Panc1 (cell line): ENCODE measurements at regions not wholly inside any gene's neighbourhood (a gene's known extent, or its start where the extent isn't known, plus 50 kb on each side); places are given as distances from the start of the nearest gene placed in this dataset.

Experiments used
- ATAC-seq: fragments of 200-7000 bp; cut with Tn5 transposase; 2 replicates; pipeline ENCODE4 v1.9.1; 2020; ENCODE audit warnings: mild to moderate bottlenecking, moderate library complexity
- BruUV-seq: library from RNA; stranded (reverse); fragments of 400-500 nt; replicated peaks from 2 replicates; lab custom pipeline; 2021; lab: Mats Ljungman, UMichigan
- CTCF ChIA-PET: fragments of 300-600 bp; sonication (Branson Sonifier 250); formaldehyde crosslinking; loops from one replicate; lab custom pipeline; 2022; ENCODE audit warnings: antibody characterized with exemption; lab: Charles Lee
- POLR2A ChIA-PET: fragments of 300-600 bp; sonication (Branson Sonifier 250); formaldehyde crosslinking; loops from one replicate; lab custom pipeline; 2022; ENCODE audit warnings: antibody characterized with exemption; lab: Charles Lee
- DNase-seq: peaks from one replicate; pipeline ENCODE4 v3.0.0-alpha.2; 2010; ENCODE audit warnings: low read depth, low spot score
- H3K27ac ChIP-seq: 2 replicates; pipeline ENCODE4 v1.5.1; 2011; ENCODE audit warnings: mild to moderate bottlenecking, low read length, inconsistent platforms
- H3K27me3 ChIP-seq: fragments of 200-500 bp; sonication (Bioruptor generic); 2 replicates; pipeline ENCODE4 v1.6.0; 2014; ENCODE audit warnings: low read length, inconsistent platforms; ENCODE audit not compliant: control insufficient read depth, insufficient read depth
- H3K36me3 ChIP-seq: fragments of 200-500 bp; sonication (Bioruptor generic); 2 replicates; pipeline ENCODE4 v1.5.1; 2014; ENCODE audit warnings: inconsistent platforms, mild to moderate bottlenecking, low read length, moderate library complexity; ENCODE audit not compliant: control insufficient read depth, insufficient read depth
- H3K4me1 ChIP-seq: 2 replicates; pipeline ENCODE4 v1.5.1; 2011; ENCODE audit warnings: inconsistent platforms, mild to moderate bottlenecking, low read length, moderate library complexity; ENCODE audit not compliant: control insufficient read depth, insufficient read depth
- H3K4me3 ChIP-seq, 2 experiments: 2 replicates each; pipeline ENCODE4 v1.5.1; 2011 to 2012; ENCODE audit warnings: low read depth in 2 of 2, low read length in 2 of 2, mild to moderate bottlenecking in 2 of 2, inconsistent platforms in 1 of 2, moderate library complexity in 1 of 2
- H3K9me3 ChIP-seq: fragments of 200-500 bp; sonication (Bioruptor generic); 2 replicates; pipeline ENCODE4 v1.5.1; 2014; ENCODE audit warnings: low read depth, mild to moderate bottlenecking, inconsistent platforms, low read length, moderate library complexity; ENCODE audit not compliant: control insufficient read depth, insufficient read depth
- POLR2AphosphoS5 ChIP-seq: IDR thresholded peaks from 2 replicates; pipeline ENCODE4 v1.6.1; 2012; ENCODE audit warnings: mild to moderate bottlenecking, low read depth, low read length, moderate library complexity
- REST ChIP-seq, 2 experiments: IDR thresholded peaks; 2 replicates each; pipeline ENCODE4 v1.6.1; 2011 to 2012; ENCODE audit warnings: low read depth in 2 of 2, control low read depth in 1 of 2, low read length in 1 of 2, mild to moderate bottlenecking in 1 of 2, moderate library complexity in 1 of 2; ENCODE audit not compliant: insufficient read depth in 1 of 2
- SIN3A ChIP-seq: IDR thresholded peaks from 2 replicates; pipeline ENCODE4 v1.6.1; 2012; ENCODE audit warnings: low read depth, mild to moderate bottlenecking, low read length, moderate library complexity, borderline replicate concordance; ENCODE audit not compliant: insufficient read depth
- TCF7L2 ChIP-seq: IDR thresholded peaks from 2 replicates; pipeline ENCODE4 v1.6.1; 2011; ENCODE audit warnings: mild to moderate bottlenecking, low read depth, low read length, inconsistent platforms
- in situ Hi-C: cut with HindIII; loops from 2 replicates; pipeline ENCODE4 v1.10.0; 2016; ENCODE audit warnings: low sequenced_read_pairs, low pct_unique_long_range_greater_than_20kb
- intact Hi-C: fragments of 100-400 bp; cut with micrococcal nuclease; formaldehyde crosslinking; loops from one replicate; pipeline ENCODE4 v1.10.0; 2022; ENCODE audit not compliant: unreplicated experiment
- TF ChIP-seq, protein P1 (sequence below): fragments of 450-650 bp; IDR thresholded peaks from 2 replicates; pipeline ENCODE4 v1.5.1; 2017; ENCODE audit warnings: mild to moderate bottlenecking

DNA sequence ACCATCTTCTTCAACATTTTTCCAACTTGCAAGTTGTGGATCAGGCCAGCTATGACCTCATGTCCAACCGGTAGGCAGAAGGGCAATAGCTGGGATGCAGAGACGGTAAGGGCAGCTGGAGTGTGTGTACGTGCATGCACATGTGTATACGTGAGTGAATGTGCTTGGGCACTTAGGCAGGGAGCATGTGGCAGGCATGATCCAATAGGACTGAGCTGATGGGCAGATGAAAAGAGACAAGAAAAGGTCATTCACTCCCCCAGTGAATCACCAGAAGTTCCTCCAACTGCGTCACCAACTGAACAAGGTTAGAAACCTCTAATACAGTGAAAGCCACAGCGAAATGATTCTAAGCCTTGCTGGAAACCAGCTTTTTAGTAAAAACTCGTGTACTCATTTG, 176.1 kb downstream of the FGFR2 start:
- Histone ChIP-seq H3K4me1 (no peaks in the 10 kb centered on the region), H3K9me3 (no peaks in the 10 kb centered on the region), H3K36me3 (no peaks in the 10 kb centered on the region), H3K4me3 (no peak overlapping the region), H3K27me3 (no peaks in the 10 kb centered on the region), H3K27ac (no peak overlapping the region)
- POLR2A ChIA-PET, result no interaction called here
- DNase-seq, result no peak
- no peak for TF ChIP-seq SIN3A
- TF ChIP-seq, protein P1, sequence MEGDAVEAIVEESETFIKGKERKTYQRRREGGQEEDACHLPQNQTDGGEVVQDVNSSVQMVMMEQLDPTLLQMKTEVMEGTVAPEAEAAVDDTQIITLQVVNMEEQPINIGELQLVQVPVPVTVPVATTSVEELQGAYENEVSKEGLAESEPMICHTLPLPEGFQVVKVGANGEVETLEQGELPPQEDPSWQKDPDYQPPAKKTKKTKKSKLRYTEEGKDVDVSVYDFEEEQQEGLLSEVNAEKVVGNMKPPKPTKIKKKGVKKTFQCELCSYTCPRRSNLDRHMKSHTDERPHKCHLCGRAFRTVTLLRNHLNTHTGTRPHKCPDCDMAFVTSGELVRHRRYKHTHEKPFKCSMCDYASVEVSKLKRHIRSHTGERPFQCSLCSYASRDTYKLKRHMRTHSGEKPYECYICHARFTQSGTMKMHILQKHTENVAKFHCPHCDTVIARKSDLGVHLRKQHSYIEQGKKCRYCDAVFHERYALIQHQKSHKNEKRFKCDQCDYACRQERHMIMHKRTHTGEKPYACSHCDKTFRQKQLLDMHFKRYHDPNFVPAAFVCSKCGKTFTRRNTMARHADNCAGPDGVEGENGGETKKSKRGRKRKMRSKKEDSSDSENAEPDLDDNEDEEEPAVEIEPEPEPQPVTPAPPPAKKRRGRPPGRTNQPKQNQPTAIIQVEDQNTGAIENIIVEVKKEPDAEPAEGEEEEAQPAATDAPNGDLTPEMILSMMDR, result no peak
- TF ChIP-seq REST (IDR thresholded peaks at IDR 0.05; ENCODE audit: insufficient read depth in 1 of 2, low read depth in 2 of 2, low read length in 1 of 2), result no peak
- no TSS peak for BruUV-seq
- intact Hi-C loops, result no loop called here
- no peak for ATAC-seq
- CTCF ChIA-PET, result no interaction called here
- in situ Hi-C loops, result no loop called here

GRCh38 chr10:121425623-121426022, 172.6 kb downstream of the FGFR2 start:
- intact Hi-C loops, result no loop called here
- Histone ChIP-seq H3K9me3 (no peaks in the 10 kb centered on the region), H3K27ac (no peak overlapping the region), H3K4me1 (no peaks in the 10 kb centered on the region), H3K27me3 (no peaks in the 10 kb centered on the region), H3K36me3 (no peaks in the 10 kb centered on the region), H3K4me3 (no peak overlapping the region)
- ChIA-PET CTCF (interaction anchor here (0.7 kb wide), 1 partner anchor 13 kb away, joined by 4 read pairs; no protein-coding TSS in a partner anchor), POLR2A (no interaction called here)
- no peak for DNase-seq
- no TSS peak for BruUV-seq
- TF ChIP-seq, protein P1, result no peak
- TF ChIP-seq TCF7L2 (no peak), POLR2AphosphoS5 (no peak)
- ATAC-seq, result no peak
- in situ Hi-C loops, result no loop called here
